ENCODE measurements at regions not wholly inside any gene's neighbourhood (a gene's known extent, or its start where the extent isn't known, plus 50 kb on each side); places are given as distances from the start of the nearest gene placed in this dataset.

- no peak for TF ChIP-seq EZH2 (optimal IDR thresholded peaks at IDR 0.05; ENCODE audit: low read depth, low read length)
- no peak for TF ChIP-seq CTCF (IDR thresholded peaks at IDR 0.05; ENCODE audit: low read length)
Observed at GRCh38 chr10:91071786-91072185, 148.7 kb upstream of the PCGF5 start.
